ENCODE measurements at regions not wholly inside any gene's neighbourhood (a gene's known extent, or its start where the extent isn't known, plus 50 kb on each side); places are given as distances from the start of the nearest gene placed in this dataset.

DNA sequence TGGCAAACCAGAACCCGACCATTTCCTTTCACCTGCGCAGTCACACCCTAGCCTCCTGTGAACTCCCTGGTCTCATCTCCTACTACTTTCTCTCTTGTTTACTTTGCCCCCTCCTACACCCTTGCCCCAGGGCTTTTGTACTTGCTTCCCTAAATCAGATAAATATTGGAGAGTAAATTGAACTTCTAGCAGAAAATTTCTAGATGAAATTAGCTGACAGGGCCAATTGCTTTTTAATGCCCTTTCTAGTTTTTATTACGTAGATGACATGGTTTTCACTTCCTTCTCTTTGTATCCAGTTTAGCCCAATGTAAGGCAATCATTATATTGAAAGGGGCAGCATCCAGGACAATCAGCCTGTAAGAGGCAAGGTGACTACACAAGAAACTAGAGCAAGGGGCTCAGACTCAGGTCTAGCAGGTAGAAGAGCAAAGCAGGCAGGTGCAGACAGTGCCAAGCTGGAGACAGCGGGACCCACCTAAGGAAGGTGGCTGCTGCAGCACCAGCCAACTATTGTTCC lies 56.2 kb upstream of the TOPAZ1 start:
- Mint-ChIP-seq H3K27me3 (ENCODE audit: low read depth) (peaks cover 20% of the 10 kb centered on the region), H3K9me3 (no peaks in the 10 kb centered on the region), H3K4me3 (no peak overlapping the region), H3K27ac (no peak overlapping the region), H3K4me1 (peaks cover 40% of the 10 kb centered on the region), H3K36me3 (ENCODE audit: low read depth) (no peaks in the 10 kb centered on the region)
- TF ChIP-seq, protein P1, sequence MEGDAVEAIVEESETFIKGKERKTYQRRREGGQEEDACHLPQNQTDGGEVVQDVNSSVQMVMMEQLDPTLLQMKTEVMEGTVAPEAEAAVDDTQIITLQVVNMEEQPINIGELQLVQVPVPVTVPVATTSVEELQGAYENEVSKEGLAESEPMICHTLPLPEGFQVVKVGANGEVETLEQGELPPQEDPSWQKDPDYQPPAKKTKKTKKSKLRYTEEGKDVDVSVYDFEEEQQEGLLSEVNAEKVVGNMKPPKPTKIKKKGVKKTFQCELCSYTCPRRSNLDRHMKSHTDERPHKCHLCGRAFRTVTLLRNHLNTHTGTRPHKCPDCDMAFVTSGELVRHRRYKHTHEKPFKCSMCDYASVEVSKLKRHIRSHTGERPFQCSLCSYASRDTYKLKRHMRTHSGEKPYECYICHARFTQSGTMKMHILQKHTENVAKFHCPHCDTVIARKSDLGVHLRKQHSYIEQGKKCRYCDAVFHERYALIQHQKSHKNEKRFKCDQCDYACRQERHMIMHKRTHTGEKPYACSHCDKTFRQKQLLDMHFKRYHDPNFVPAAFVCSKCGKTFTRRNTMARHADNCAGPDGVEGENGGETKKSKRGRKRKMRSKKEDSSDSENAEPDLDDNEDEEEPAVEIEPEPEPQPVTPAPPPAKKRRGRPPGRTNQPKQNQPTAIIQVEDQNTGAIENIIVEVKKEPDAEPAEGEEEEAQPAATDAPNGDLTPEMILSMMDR (IDR thresholded peaks at IDR 0.05; ENCODE audit: unreplicated experiment in 3 of 3), result no peak

DNA sequence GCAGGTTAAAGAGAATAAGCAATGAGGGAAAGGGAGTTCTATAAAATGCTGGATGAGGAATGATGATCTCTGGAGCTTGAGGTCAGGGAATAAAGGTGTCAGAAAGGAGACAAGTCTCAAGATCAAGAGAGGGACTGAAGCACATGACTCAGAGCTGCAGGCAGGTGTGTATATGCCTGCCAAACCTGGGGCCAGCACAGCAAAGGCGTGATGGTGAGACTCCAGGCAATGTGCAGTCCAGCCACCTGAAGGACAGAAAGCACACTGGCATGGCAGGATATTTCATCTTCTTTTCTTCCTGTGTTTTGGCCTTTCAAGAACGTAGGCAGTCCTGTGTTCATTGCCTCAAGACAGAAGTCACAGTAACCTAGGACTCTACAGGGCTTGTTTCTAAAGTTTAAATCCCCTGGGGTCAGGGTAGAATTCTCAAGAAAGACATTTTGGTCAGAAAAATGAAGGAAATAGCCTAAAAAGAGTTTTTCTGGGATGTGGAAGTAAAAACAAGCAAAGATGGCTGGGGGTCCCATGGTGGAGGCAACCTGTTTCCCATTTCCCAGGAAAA lies 55.5 kb upstream of the TOPAZ1 start:
- peaks cover 40% of the 10 kb centered on the region for H3K4me1 Mint-ChIP-seq
- H3K9me3 Mint-ChIP-seq, result no peaks in the 10 kb centered on the region
- H3K36me3 Mint-ChIP-seq (ENCODE audit: low read depth), result no peaks in the 10 kb centered on the region
- no peak overlapping the region for H3K4me3 Mint-ChIP-seq
- TF ChIP-seq, protein P1 (IDR thresholded peaks at IDR 0.05; ENCODE audit: unreplicated experiment in 3 of 3), result no peak
- H3K27me3 Mint-ChIP-seq (ENCODE audit: low read depth), result peaks cover 19% of the 10 kb centered on the region
- no peak overlapping the region for H3K27ac Mint-ChIP-seq

DNA sequence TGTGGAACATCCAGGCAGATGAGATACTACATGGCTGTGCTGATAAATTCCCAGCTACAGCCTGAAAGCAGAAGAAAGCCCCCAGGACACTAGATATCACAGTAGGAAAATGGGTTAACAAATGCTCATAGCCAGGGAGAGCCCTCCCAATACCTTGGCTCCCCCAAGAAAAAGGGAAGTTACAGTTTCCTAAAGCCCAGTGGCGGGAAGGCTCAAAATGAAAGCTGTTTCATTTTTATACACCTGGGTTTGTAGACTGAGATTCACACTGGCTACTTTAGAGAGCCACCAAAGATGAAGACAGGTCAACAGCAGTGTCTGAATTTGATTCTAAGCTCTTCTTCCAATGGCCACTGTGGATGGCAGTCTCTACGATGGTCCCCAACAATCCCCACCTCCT lies 55.0 kb upstream of the TOPAZ1 start:
- Mint-ChIP-seq H3K27me3 (ENCODE audit: low read depth) (peaks cover 15% of the 10 kb centered on the region), H3K9me3 (no peaks in the 10 kb centered on the region), H3K27ac (no peak overlapping the region), H3K36me3 (ENCODE audit: low read depth) (no peaks in the 10 kb centered on the region), H3K4me3 (no peak overlapping the region), H3K4me1 (peaks cover 34% of the 10 kb centered on the region)
- TF ChIP-seq, protein P1 (IDR thresholded peaks at IDR 0.05; ENCODE audit: unreplicated experiment in 3 of 3), result no peak
